Tibial nerve (tissue), 4 donors: ENCODE measurements at regions not wholly inside any gene's neighbourhood (a gene's known extent, or its start where the extent isn't known, plus 50 kb on each side); places are given as distances from the start of the nearest gene placed in this dataset.

Experiments used
- DNase-seq, 2 donors: peaks; one replicate each; pipeline ENCODE4 v3.0.0-alpha.2; 2019; ENCODE audit warnings: low spot score in 2 of 2
- H3K27ac ChIP-seq, 4 donors: fragments of 200-600 bp; sonication (generic) in 3 of 4; one replicate each; pipeline ENCODE4 v1.5.1; 2017 to 2019; ENCODE audit warnings: mild to moderate bottlenecking in 1 of 4
- H3K27me3 ChIP-seq, 2 donors: fragments of 200-600 bp; sonication (generic) in 1 of 2; one replicate each; pipeline versions ENCODE4 v1.5.1 to v1.6.0; 2017 to 2019
- H3K36me3 ChIP-seq, 3 donors: fragments of 200-600 bp; sonication (generic); one replicate each; pipeline ENCODE4 v1.5.1; 2018 to 2019
- H3K4me1 ChIP-seq, 4 donors: fragments of 200-600 bp; sonication (generic) in 3 of 4; one replicate each; pipeline ENCODE4 v1.5.1; 2017 to 2019
- H3K4me3 ChIP-seq, 4 donors: fragments of 200-600 bp; sonication (generic) in 3 of 4; one replicate each; pipeline ENCODE4 v1.5.1; 2017 to 2019; ENCODE audit warnings: mild to moderate bottlenecking in 1 of 4, moderate library complexity in 1 of 4
- H3K9me3 ChIP-seq, 4 donors: fragments of 200-600 bp; sonication (generic) in 3 of 4; one replicate each; pipeline ENCODE4 v1.5.1; 2017 to 2019
- CTCF ChIP-seq, 5 experiments: fragments of 200-600 bp in 3 of 5; fragments of 450-650 bp in 2 of 5; sonication (generic) in 3 of 5; IDR thresholded peaks; one replicate each; pipeline ENCODE4 v1.5.1; 2016 to 2019; ENCODE audit warnings: antibody characterized with exemption in 5 of 5, mild to moderate bottlenecking in 3 of 5, moderate library complexity in 2 of 5
- EP300 ChIP-seq, 2 donors: sonication (generic); formaldehyde crosslinking; IDR thresholded peaks; one replicate each; pipeline ENCODE4 v1.6.1; 2017; ENCODE audit warnings: antibody characterized with exemption in 2 of 2, mild to moderate bottlenecking in 1 of 2
- POLR2A ChIP-seq, 2 donors: fragments of 450-650 bp; IDR thresholded peaks; one replicate each; pipeline ENCODE4 v1.6.1; 2017; ENCODE audit warnings: antibody characterized with exemption in 2 of 2, mild to moderate bottlenecking in 2 of 2, moderate library complexity in 2 of 2
- WGBS, 2 donors: methylation state at CpG; one replicate each; pipeline ENCODE4 v1.1.5; 2018; 5-methylcytosine and 5-hydroxymethylcytosine counted together

GRCh38 chr6:110529907-110530306 is 53.5 kb upstream of the SLC22A16 start:
- Histone ChIP-seq H3K4me1 (peaks cover 0 to 44% (median 2%) of the 10 kb centered on the region in 4 donors), H3K27me3 (no peaks in the 10 kb centered on the region), H3K36me3 (no peaks in the 10 kb centered on the region), H3K27ac (peak overlapping the region in 3 of 4 donors; percentile 15 to 85 (median 72)), H3K4me3 (no peak overlapping the region), H3K9me3 (no peaks in the 10 kb centered on the region)
- no peak for DNase-seq
- TF ChIP-seq CTCF (IDR thresholded peaks at IDR 0.05) = no peak
- WGBS, 2 donors = 66 to 94% methylated on average over 3 of the region's 3 CpGs

DNA sequence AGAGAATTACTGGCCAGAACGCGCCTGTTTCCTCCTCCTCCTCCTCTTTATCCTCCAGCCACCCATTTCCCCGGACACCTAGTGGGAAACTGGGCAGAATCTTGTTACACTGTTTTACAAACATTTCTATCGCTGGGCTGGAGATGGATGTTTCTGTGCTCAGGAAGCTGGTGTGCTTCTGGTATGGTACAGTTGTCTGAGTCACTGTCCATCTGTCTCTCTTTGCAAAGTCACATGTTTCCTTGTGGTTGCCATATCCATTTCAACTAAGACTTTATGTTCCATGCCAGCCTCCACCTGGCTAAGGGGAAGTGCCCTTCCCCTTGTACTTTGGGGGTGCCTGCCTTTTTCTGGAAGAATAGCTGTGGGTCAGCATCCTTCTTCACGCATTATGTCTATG is 52.9 kb upstream of the SLC22A16 start:
- DNase-seq = no peak
- H3K27ac ChIP-seq = peak overlapping the region in 3 of 4 donors; percentile 15 to 85 (median 72)
- no peaks in the 10 kb centered on the region for H3K9me3 ChIP-seq
- TF ChIP-seq POLR2A (IDR thresholded peaks at IDR 0.05) = no peak
- TF ChIP-seq EP300 (IDR thresholded peaks at IDR 0.05) = no peak
- TF ChIP-seq CTCF (IDR thresholded peaks at IDR 0.05) = no peak
- H3K36me3 ChIP-seq = no peaks in the 10 kb centered on the region
- H3K27me3 ChIP-seq = no peaks in the 10 kb centered on the region
- 67 to 77% methylated on average over 5 of the region's 5 CpGs for WGBS, 2 donors
- H3K4me1 ChIP-seq = peaks cover 0 to 42% (median 2%) of the 10 kb centered on the region in 4 donors
- no peak overlapping the region for H3K4me3 ChIP-seq

- no peak for DNase-seq
- Histone ChIP-seq H3K4me1 (peaks cover 0 to 42% (median 2%) of the 10 kb centered on the region in 4 donors), H3K27me3 (no peaks in the 10 kb centered on the region), H3K27ac (peak overlapping the region in 3 of 4 donors; percentile 23 to 85 (median 72)), H3K36me3 (no peaks in the 10 kb centered on the region), H3K9me3 (no peaks in the 10 kb centered on the region), H3K4me3 (no peak overlapping the region)
- TF ChIP-seq CTCF (IDR thresholded peaks at IDR 0.05) (no peak), EP300 (IDR thresholded peaks at IDR 0.05) (no peak), POLR2A (IDR thresholded peaks at IDR 0.05) (no peak)
- 72 to 77% methylated on average over 6 of the region's 6 CpGs for WGBS, 2 donors
These were observed 52.5 kb upstream of the SLC22A16 start for GRCh38 chr6:110528930-110529325.

DNA sequence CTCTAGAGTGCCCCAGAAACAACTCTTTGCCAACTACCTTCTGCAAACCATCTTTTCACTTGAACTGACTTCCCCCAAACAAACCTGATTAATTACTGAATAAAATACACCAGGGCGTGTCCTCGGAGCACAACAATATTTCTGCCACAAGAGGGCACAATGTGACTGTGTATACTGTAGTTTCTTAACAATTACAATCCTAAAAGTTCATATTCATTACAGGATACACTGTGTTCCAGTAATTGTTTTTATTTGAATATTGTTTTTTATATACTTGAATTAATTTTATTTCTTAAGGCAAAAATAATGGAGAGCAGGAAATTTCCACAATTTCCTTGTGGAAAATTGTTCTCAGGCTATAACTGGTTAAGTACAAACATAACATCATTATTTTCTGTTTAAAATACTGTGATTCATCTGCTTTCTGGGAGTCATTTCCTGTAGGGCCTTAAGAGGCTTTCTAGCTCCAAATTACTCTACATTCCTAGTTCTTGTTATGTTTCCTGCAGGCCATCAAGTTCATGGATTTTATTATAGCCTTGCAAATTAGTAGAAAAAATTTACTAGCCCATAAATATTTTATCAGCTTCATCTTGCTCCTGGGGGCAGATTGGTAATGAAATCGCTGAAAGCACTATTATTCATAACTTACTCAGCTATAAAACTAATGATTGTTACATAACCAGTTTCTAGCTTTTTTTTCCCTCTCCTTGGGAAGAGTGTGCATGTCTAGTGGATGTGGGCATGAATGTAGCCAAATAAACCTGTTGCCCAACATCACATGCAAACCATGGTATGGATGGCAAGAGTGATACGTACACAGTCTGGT is 51.9 kb upstream of the SLC22A16 start:
- Histone ChIP-seq H3K27me3 (no peaks in the 10 kb centered on the region), H3K27ac (peak overlapping the region in 3 of 4 donors; percentile 23 to 85 (median 72)), H3K4me1 (peaks cover 0 to 41% (median 0%) of the 10 kb centered on the region in 4 donors), H3K9me3 (no peaks in the 10 kb centered on the region), H3K36me3 (no peaks in the 10 kb centered on the region), H3K4me3 (no peak overlapping the region)
- no peak for TF ChIP-seq EP300 (IDR thresholded peaks at IDR 0.05)
- TF ChIP-seq CTCF (IDR thresholded peaks at IDR 0.05) = peak; percentile 59 to 82 (median 76)
- 21 to 22% methylated on average over 4 of the region's 4 CpGs for WGBS, 2 donors
- DNase-seq = peak; percentile 28 to 86

DNA sequence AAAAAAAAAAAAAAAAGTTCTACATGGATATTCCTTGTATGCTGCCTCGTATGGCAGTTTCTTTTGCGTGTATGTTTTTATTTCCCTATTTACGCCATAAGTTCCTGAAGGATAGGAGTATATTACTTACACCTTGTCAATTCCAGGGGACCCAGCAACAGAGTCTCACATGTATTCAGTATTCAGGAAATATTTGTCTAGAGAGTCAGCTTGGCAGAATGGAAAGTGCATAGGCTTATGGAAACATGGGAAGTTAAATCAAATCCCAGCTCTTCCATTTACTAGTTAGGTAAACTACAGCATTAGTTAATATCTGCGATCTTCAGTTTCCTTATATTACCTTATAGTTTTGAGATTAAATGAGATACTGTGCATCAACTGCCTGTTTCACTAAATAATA is 51.1 kb upstream of the SLC22A16 start:
- H3K27ac ChIP-seq = peak overlapping the region in 2 of 4 donors; percentile 14 to 72
- no peaks in the 10 kb centered on the region for H3K27me3 ChIP-seq
- DNase-seq = no peak
- H3K4me3 ChIP-seq = no peak overlapping the region
- WGBS, 2 donors = 78 to 81% methylated on average over 4 of the region's 4 CpGs
- no peaks in the 10 kb centered on the region for H3K36me3 ChIP-seq
- H3K9me3 ChIP-seq = no peaks in the 10 kb centered on the region
- H3K4me1 ChIP-seq = peaks cover 0 to 33% (median 0%) of the 10 kb centered on the region in 4 donors
- TF ChIP-seq POLR2A (IDR thresholded peaks at IDR 0.05) = no peak
- TF ChIP-seq EP300 (IDR thresholded peaks at IDR 0.05) = no peak
- no peak for TF ChIP-seq CTCF (IDR thresholded peaks at IDR 0.05)
